H1 (cell line): ENCODE measurements at regions not wholly inside any gene's neighbourhood (a gene's known extent, or its start where the extent isn't known, plus 50 kb on each side); places are given as distances from the start of the nearest gene placed in this dataset.

Experiments
- CTCF ChIA-PET: fragments of 300-600 bp; sonication (Branson Sonifier 250); formaldehyde crosslinking; loops from one replicate; lab custom pipeline; 2021; ENCODE audit not compliant: partially characterized antibody; lab: Charles Lee
- POLR2A ChIA-PET: fragments of 300-600 bp; sonication (Branson Sonifier 250); formaldehyde crosslinking; loops from one replicate; lab custom pipeline; 2021; ENCODE audit warnings: inconsistent platforms; ENCODE audit not compliant: partially characterized antibody; lab: Charles Lee
- DNase-seq, 2 experiments: peaks; one replicate each; pipeline versions ENCODE4 v3.0.0 to v3.0.0-alpha.2; 2010 to 2022; ENCODE audit warnings: low spot score in 2 of 2, low read depth in 1 of 2, mixed read lengths in 1 of 2
- FAIRE-seq: peaks from 2 replicates; lab custom pipeline; 2011; peaks lifted over from hg19 to GRCh38; lab: Jason Lieb, UNC
- H2AFZ ChIP-seq: 2 replicates; pipeline ENCODE4 v1.8.1; 2012; ENCODE audit warnings: low read length, inconsistent platforms
- H2AK5ac ChIP-seq: 2 replicates; pipeline ENCODE4 v1.6.1; 2013; ENCODE audit warnings: low read depth, low read length
- H2BK120ac ChIP-seq: replicated peaks from 2 replicates; pipeline ENCODE3; 2013; ENCODE audit warnings: low read depth, low read length, inconsistent platforms
- H2BK12ac ChIP-seq: 2 replicates; pipeline ENCODE4 v1.6.1; 2013; ENCODE audit warnings: low read depth, low read length
- H2BK15ac ChIP-seq: 2 replicates; pipeline ENCODE4 v1.6.1; 2013; ENCODE audit warnings: low read length
- H2BK20ac ChIP-seq: 2 replicates; pipeline ENCODE4 v1.6.1; 2013; ENCODE audit warnings: low read length
- H2BK5ac ChIP-seq: 2 replicates; pipeline ENCODE4 v1.6.1; 2013; ENCODE audit warnings: low read depth, low read length
- H3K14ac ChIP-seq: 2 replicates; pipeline ENCODE4 v1.6.1; 2013; ENCODE audit warnings: inconsistent platforms; ENCODE audit not compliant: insufficient read length
- H3K18ac ChIP-seq: 2 replicates; pipeline ENCODE4 v1.6.1; 2013; ENCODE audit warnings: low read length; ENCODE audit errors: extremely low read depth
- H3K23ac ChIP-seq: 2 replicates; pipeline ENCODE4 v1.6.1; 2013; ENCODE audit warnings: inconsistent platforms; ENCODE audit not compliant: insufficient read length
- H3K23me2 ChIP-seq: 2 replicates; pipeline ENCODE4 v1.6.1; 2013; ENCODE audit warnings: low read depth, low read length
- H3K27ac ChIP-seq: 2 replicates; pipeline ENCODE4 v1.6.1; 2011; ENCODE audit warnings: low read depth, low read length, inconsistent platforms
- H3K27me3 ChIP-seq, 4 experiments: replicated peaks in 1 of 4; 1 replicate in 1 of 4; 2 replicates in 3 of 4; pipeline versions ENCODE4 v1.6.1 to v1.8.1; 2011 to 2013; ENCODE audit warnings: low read length in 3 of 4, mild to moderate bottlenecking in 3 of 4, inconsistent platforms in 2 of 4, mixed read lengths in 2 of 4, moderate library complexity in 1 of 4; ENCODE audit not compliant: control insufficient read depth in 3 of 4, insufficient read depth in 3 of 4; ENCODE audit errors: extremely low read depth in 1 of 4
- H3K36me3 ChIP-seq, 4 experiments: 2 replicates each; pipeline versions ENCODE4 v1.6.1 to v1.8.1; 2011 to 2013; ENCODE audit warnings: mild to moderate bottlenecking in 4 of 4, low read length in 3 of 4, moderate library complexity in 2 of 4, control low read depth in 1 of 4, inconsistent platforms in 1 of 4; ENCODE audit not compliant: insufficient read depth in 4 of 4, control insufficient read depth in 2 of 4
- H3K4ac ChIP-seq: replicated peaks from 2 replicates; pipeline ENCODE3; 2013; ENCODE audit warnings: low read length, low read depth, mixed read lengths, inconsistent platforms; ENCODE audit not compliant: insufficient read length
- H3K4me1 ChIP-seq, 4 experiments: replicated peaks in 1 of 4; 1 replicate in 1 of 4; 2 replicates in 3 of 4; pipeline versions ENCODE4 v1.6.1 to v1.8.1; 2011 to 2013; ENCODE audit warnings: low read length in 3 of 4, inconsistent platforms in 2 of 4, mixed read lengths in 1 of 4; ENCODE audit not compliant: insufficient read depth in 4 of 4, control insufficient read depth in 3 of 4
- H3K4me2 ChIP-seq, 2 experiments: 2 replicates each; pipeline versions ENCODE4 v1.6.1 to v1.8.1; 2011 to 2013; ENCODE audit warnings: low read depth in 2 of 2, low read length in 2 of 2, control low read depth in 1 of 2, inconsistent platforms in 1 of 2, mild to moderate bottlenecking in 1 of 2; ENCODE audit not compliant: insufficient read depth in 1 of 2
- H3K4me3 ChIP-seq, 4 experiments: fragments of 200-600, 300-600 bp in 1 of 4; sonication (generic), shearing (Covaris generic), sonication (Bioruptor Twin) in 1 of 4; 2 replicates each; pipeline versions ENCODE4 v1.5.1 to v1.8.1; 2011 to 2016; ENCODE audit warnings: low read length in 4 of 4, low read depth in 3 of 4, control low read depth in 2 of 4, inconsistent platforms in 2 of 4, mild to moderate bottlenecking in 2 of 4, mixed read lengths in 1 of 4, moderate library complexity in 1 of 4; ENCODE audit not compliant: insufficient read depth in 2 of 4; ENCODE audit errors: extremely low read depth in 1 of 4
- H3K56ac ChIP-seq: replicated peaks from 2 replicates; pipeline ENCODE3; 2013; ENCODE audit warnings: low read depth, mild to moderate bottlenecking, mixed read lengths, low read length, inconsistent platforms; ENCODE audit not compliant: insufficient read length
- H3K79me1 ChIP-seq: 2 replicates; pipeline ENCODE4 v1.6.1; 2013; ENCODE audit warnings: low read depth, low read length, control low read depth
- H3K79me2 ChIP-seq, 2 experiments: 2 replicates each; pipeline versions ENCODE4 v1.6.1 to v1.8.1; 2012 to 2013; ENCODE audit warnings: low read length in 2 of 2, mild to moderate bottlenecking in 2 of 2, inconsistent platforms in 1 of 2; ENCODE audit not compliant: insufficient read depth in 2 of 2, control insufficient read depth in 1 of 2
- H3K9ac ChIP-seq, 4 experiments: replicated peaks in 1 of 4; 1 replicate in 1 of 4; 2 replicates in 3 of 4; pipeline versions ENCODE4 v1.6.1 to v1.8.1; 2011 to 2013; ENCODE audit warnings: low read depth in 3 of 4, low read length in 3 of 4, control low read depth in 2 of 4, mild to moderate bottlenecking in 2 of 4, moderate library complexity in 2 of 4, inconsistent platforms in 1 of 4; ENCODE audit errors: extremely low read depth in 1 of 4
- H3K9me3 ChIP-seq, 2 experiments: 2 replicates each; pipeline versions ENCODE4 v1.6.1 to v1.8.1; 2012 to 2013; ENCODE audit warnings: mild to moderate bottlenecking in 2 of 2, moderate library complexity in 2 of 2, control low read depth in 1 of 2, inconsistent platforms in 1 of 2, low read depth in 1 of 2, low read length in 1 of 2, mixed read lengths in 1 of 2; ENCODE audit not compliant: insufficient read depth in 2 of 2
- H4K20me1 ChIP-seq, 2 experiments: replicated peaks in 1 of 2; 2 replicates each; pipeline versions ENCODE3 to v1.8.1; 2011 to 2013; ENCODE audit warnings: inconsistent platforms in 2 of 2, low read length in 2 of 2, mild to moderate bottlenecking in 1 of 2; ENCODE audit not compliant: insufficient read depth in 2 of 2, control insufficient read depth in 1 of 2
- H4K5ac ChIP-seq: 2 replicates; pipeline ENCODE4 v1.6.1; 2013; ENCODE audit warnings: low read length, low read depth, mixed read lengths, inconsistent platforms; ENCODE audit not compliant: insufficient read length
- H4K8ac ChIP-seq: 2 replicates; pipeline ENCODE4 v1.8.0; 2013; ENCODE audit warnings: mild to moderate bottlenecking, moderate library complexity, low read length, inconsistent platforms; ENCODE audit not compliant: insufficient read depth; ENCODE audit errors: extremely low read depth
- H4K91ac ChIP-seq: replicated peaks from 2 replicates; pipeline ENCODE3; 2013; ENCODE audit warnings: low read length, mixed read lengths, inconsistent platforms; ENCODE audit not compliant: insufficient read length
- CBX5 ChIP-seq: fragments of 300-800, 300-1000 bp; sonication (generic); IDR thresholded peaks from 2 replicates; pipeline ENCODE4 v1.7.1; 2016; ENCODE audit warnings: antibody characterized with exemption, low read length, low read depth
- CHD1 ChIP-seq: IDR thresholded peaks from 2 replicates; pipeline ENCODE4 v1.6.1; 2012; ENCODE audit warnings: low read depth, low read length, improper control_type of control experiment
- CHD2 ChIP-seq: IDR thresholded peaks from 2 replicates; pipeline ENCODE4 v1.6.1; 2012; ENCODE audit warnings: low read length, improper control_type of control experiment
- SP1 ChIP-seq: IDR thresholded peaks from 2 replicates; pipeline ENCODE4 v1.6.1; 2011; ENCODE audit warnings: low read depth, low read length
- SUZ12 ChIP-seq: fragments of 200-600 bp; sonication (generic); IDR thresholded peaks from 2 replicates; pipeline ENCODE4 v1.6.1; 2012; ENCODE audit warnings: mild to moderate bottlenecking, inconsistent platforms, low read length, moderate library complexity, mixed read lengths
- WGBS, 2 experiments: shearing (Covaris generic) in 1 of 2; methylation state at CpG; one replicate each; pipeline versions ENCODE4 v1.1.6 to v1.1.7; 2013 to 2015; ENCODE audit warnings: low lambda C conversion rate in 2 of 2, mixed read lengths in 2 of 2, inconsistent platforms in 1 of 2, low coverage in 1 of 2, missing lambda C conversion rate in 1 of 2; ENCODE audit not compliant: insufficient replicate concordance in 2 of 2, insufficient coverage in 1 of 2, insufficient read length in 1 of 2; ENCODE audit errors: extremely low coverage in 1 of 2, missing lambda C conversion rate in 1 of 2; 5-methylcytosine and 5-hydroxymethylcytosine counted together

DNA sequence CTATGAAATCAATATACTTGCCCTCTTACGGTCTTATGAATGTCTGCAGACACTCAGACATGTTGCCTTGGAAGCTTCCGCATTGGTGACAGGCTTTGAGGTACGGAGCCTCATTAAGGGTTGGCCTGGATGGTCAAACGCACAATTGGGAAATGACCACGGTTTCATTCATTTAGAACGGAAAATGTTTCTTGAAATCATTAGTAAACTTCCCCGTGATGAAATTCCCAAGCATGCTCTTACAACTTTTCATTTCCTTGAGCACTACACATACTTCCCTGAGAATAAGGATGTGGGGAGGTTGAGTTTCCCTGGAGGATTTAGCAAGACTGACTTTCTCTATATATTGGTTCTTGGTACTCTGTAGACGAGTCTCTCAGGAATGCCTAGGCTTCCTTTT, 146.3 kb downstream of the HLX start:
- Histone ChIP-seq H2BK5ac (no peak overlapping the region), H3K9ac (no peak overlapping the region), H3K79me1 (no peaks in the 10 kb centered on the region), H4K20me1 (no peaks in the 10 kb centered on the region), H3K14ac (no peak overlapping the region), H2AK5ac (no peak overlapping the region), H2BK15ac (no peak overlapping the region), H2BK120ac (no peak overlapping the region), H3K9me3 (no peaks in the 10 kb centered on the region), H3K27me3 (no peaks in the 10 kb centered on the region), H4K8ac (no peak overlapping the region), H3K4ac (no peak overlapping the region), H3K4me3 (no peak overlapping the region), H4K91ac (no peak overlapping the region), H3K18ac (no peak overlapping the region), H3K4me1 (no peaks in the 10 kb centered on the region), H2AFZ (no peak overlapping the region), H4K5ac (no peak overlapping the region), H3K27ac (no peak overlapping the region), H2BK20ac (no peak overlapping the region), H3K23ac (no peak overlapping the region), H3K79me2 (no peaks in the 10 kb centered on the region), H3K36me3 (no peaks in the 10 kb centered on the region), H3K56ac (no peak overlapping the region)
- CTCF ChIA-PET = interaction anchor here (0.7 to 2.4 kb wide), 4 partner anchors 9 to 298 kb away, joined by 3 to 10 read pairs (median 3); no protein-coding TSS in a partner anchor
- POLR2A ChIA-PET = no interaction called here
- FAIRE-seq = no peak
- 92% methylated on average over 8 of the region's 8 CpGs; no CpG with 5 or more reads in 1 of the 2 experiments for WGBS, 2 experiments
- DNase-seq = no peak
- TF ChIP-seq CBX5 = no peak
- no peak for TF ChIP-seq SUZ12
- TF ChIP-seq SP1 = no peak
- TF ChIP-seq CHD1 = no peak
- TF ChIP-seq CHD2 = no peak
- TF ChIP-seq, all 59 proteins: peak for 0
- Histone ChIP-seq H2BK12ac (no peak overlapping the region), H3K23me2 (no peaks in the 10 kb centered on the region), H3K4me2 (no peak overlapping the region)
